Stimulated activated naive CD8-positive, alpha-beta T cell treated with anti-CD3 and anti-CD28 coated beads, Interleukin-15, amount 100 ng/mL, for 72 hours (primary cell): ENCODE measurements at regions not wholly inside any gene's neighbourhood (a gene's known extent, or its start where the extent isn't known, plus 50 kb on each side); places are given as distances from the start of the nearest gene placed in this dataset.

Experiments
- ATAC-seq: fragments of 150-1000 bp; cut with Tn5 transposase; 2 replicates; pipeline ENCODE4 v1.10.0; 2021; ENCODE audit warnings: mild to moderate bottlenecking, moderate library complexity
- DNase-seq, 2 donors: peaks; one replicate each; pipeline ENCODE4 v3.0.0; 2021 to 2022
- H3K27ac Mint-ChIP-seq, 2 donors: one replicate each; pipeline ENCODE4 v1.8.0; 2022; ENCODE audit warnings: mild to moderate bottlenecking in 2 of 2, mixed read lengths in 2 of 2, moderate library complexity in 2 of 2
- H3K27me3 Mint-ChIP-seq: one replicate; pipeline ENCODE4 v1.8.0; 2022; ENCODE audit warnings: mixed read lengths
- H3K4me1 Mint-ChIP-seq: one replicate; pipeline ENCODE4 v1.8.0; 2022; ENCODE audit warnings: mild to moderate bottlenecking, mixed read lengths
- H3K4me3 Mint-ChIP-seq, 2 donors: one replicate each; pipeline ENCODE4 v1.8.0; 2022; ENCODE audit warnings: mild to moderate bottlenecking in 2 of 2, mixed read lengths in 2 of 2, moderate library complexity in 1 of 2
- H3K9me3 Mint-ChIP-seq, 2 donors: one replicate each; pipeline ENCODE4 v1.8.0; 2022; ENCODE audit warnings: mixed read lengths in 2 of 2

GRCh38 chr2:220152281-220152935, 525.0 kb downstream of the SLC4A3 start:
- no peaks in the 10 kb centered on the region for H3K27me3 Mint-ChIP-seq
- no peak for ATAC-seq
- DNase-seq, result no peak

GRCh38 chr2:220153118-220153517, 525.7 kb downstream of the SLC4A3 start:
- no peak for DNase-seq
- H3K27me3 Mint-ChIP-seq, result no peaks in the 10 kb centered on the region
- no peaks in the 10 kb centered on the region for H3K4me1 Mint-ChIP-seq
- peaks cover 0 to 4% of the 10 kb centered on the region in 2 donors for H3K9me3 Mint-ChIP-seq
- no peak overlapping the region for H3K4me3 Mint-ChIP-seq
- H3K27ac Mint-ChIP-seq, result no peak overlapping the region
- no peak for ATAC-seq

More at GRCh38 chr2:220152281-220152935, 525.0 kb downstream of the SLC4A3 start:
- peaks cover 0 to 4% of the 10 kb centered on the region in 2 donors for H3K9me3 Mint-ChIP-seq
- no peak overlapping the region for H3K4me3 Mint-ChIP-seq
- H3K27ac Mint-ChIP-seq, result no peak overlapping the region
- H3K4me1 Mint-ChIP-seq, result no peaks in the 10 kb centered on the region

- Mint-ChIP-seq H3K4me1 (no peaks in the 10 kb centered on the region), H3K9me3 (peaks cover 0 to 4% of the 10 kb centered on the region in 2 donors), H3K27me3 (no peaks in the 10 kb centered on the region), H3K27ac (no peak overlapping the region), H3K4me3 (no peak overlapping the region)
- DNase-seq, result no peak
- ATAC-seq, result no peak
Observed at GRCh38 chr2:220154304-220154703, 526.9 kb downstream of the SLC4A3 start.

GRCh38 chr2:220157312-220157711, 529.9 kb downstream of the SLC4A3 start:
- no peak for ATAC-seq
- Mint-ChIP-seq H3K27ac (no peak overlapping the region), H3K27me3 (no peaks in the 10 kb centered on the region), H3K4me3 (no peak overlapping the region), H3K4me1 (no peaks in the 10 kb centered on the region), H3K9me3 (peaks cover 0 to 3% of the 10 kb centered on the region in 2 donors)
- no peak for DNase-seq

- Mint-ChIP-seq H3K9me3 (no peaks in the 10 kb centered on the region), H3K4me1 (no peaks in the 10 kb centered on the region), H3K27ac (no peak overlapping the region), H3K27me3 (no peaks in the 10 kb centered on the region), H3K4me3 (no peak overlapping the region)
- DNase-seq (no peak), ATAC-seq (no peak)
Observed at GRCh38 chr2:220159738-220160137, 532.3 kb downstream of the SLC4A3 start.

- H3K9me3 Mint-ChIP-seq, result no peaks in the 10 kb centered on the region
- no peak for ATAC-seq
- H3K4me3 Mint-ChIP-seq, result no peak overlapping the region
- no peak overlapping the region for H3K27ac Mint-ChIP-seq
- H3K4me1 Mint-ChIP-seq, result no peaks in the 10 kb centered on the region
- DNase-seq, result no peak
- H3K27me3 Mint-ChIP-seq, result no peaks in the 10 kb centered on the region
Observed at GRCh38 chr2:220162320-220162719, 534.9 kb downstream of the SLC4A3 start.

- Mint-ChIP-seq H3K9me3 (no peaks in the 10 kb centered on the region), H3K4me3 (no peak overlapping the region), H3K27ac (no peak overlapping the region), H3K4me1 (no peaks in the 10 kb centered on the region), H3K27me3 (no peaks in the 10 kb centered on the region)
- DNase-seq (no peak), ATAC-seq (no peak)
Observed at GRCh38 chr2:220163486-220163885, 536.1 kb downstream of the SLC4A3 start.

- no peaks in the 10 kb centered on the region for H3K9me3 Mint-ChIP-seq
- DNase-seq (no peak), ATAC-seq (no peak)
- no peaks in the 10 kb centered on the region for H3K4me1 Mint-ChIP-seq
- no peak overlapping the region for H3K4me3 Mint-ChIP-seq
- no peaks in the 10 kb centered on the region for H3K27me3 Mint-ChIP-seq
- no peak overlapping the region for H3K27ac Mint-ChIP-seq
Observed at GRCh38 chr2:220165401-220165800, 538.0 kb downstream of the SLC4A3 start.

- Mint-ChIP-seq H3K27me3 (no peaks in the 10 kb centered on the region), H3K27ac (no peak overlapping the region), H3K4me3 (no peak overlapping the region), H3K9me3 (no peaks in the 10 kb centered on the region), H3K4me1 (no peaks in the 10 kb centered on the region)
- DNase-seq (no peak), ATAC-seq (no peak)
Observed at GRCh38 chr2:220166616-220167015, 539.2 kb downstream of the SLC4A3 start.

- H3K27me3 Mint-ChIP-seq, result no peaks in the 10 kb centered on the region
Observed at GRCh38 chr2:220167956-220168355, 540.5 kb downstream of the SLC4A3 start.

GRCh38 chr2:220168891-220169546, 541.6 kb downstream of the SLC4A3 start:
- Mint-ChIP-seq H3K27me3 (no peaks in the 10 kb centered on the region), H3K4me1 (no peaks in the 10 kb centered on the region), H3K4me3 (no peak overlapping the region), H3K27ac (no peak overlapping the region), H3K9me3 (no peaks in the 10 kb centered on the region)
- no peak for DNase-seq
- ATAC-seq, result no peak

More at GRCh38 chr2:220167956-220168355, 540.5 kb downstream of the SLC4A3 start:
- Mint-ChIP-seq H3K4me1 (no peaks in the 10 kb centered on the region), H3K9me3 (no peaks in the 10 kb centered on the region), H3K4me3 (no peak overlapping the region), H3K27ac (no peak overlapping the region)
- DNase-seq, result no peak
- no peak for ATAC-seq

- ATAC-seq (no peak), DNase-seq (no peak)
- Mint-ChIP-seq H3K9me3 (no peaks in the 10 kb centered on the region), H3K27ac (no peak overlapping the region), H3K27me3 (no peaks in the 10 kb centered on the region), H3K4me1 (no peaks in the 10 kb centered on the region), H3K4me3 (no peak overlapping the region)
Observed at GRCh38 chr2:220174826-220175225, 547.4 kb downstream of the SLC4A3 start.

GRCh38 chr2:220175967-220176366, 548.5 kb downstream of the SLC4A3 start:
- Mint-ChIP-seq H3K9me3 (no peaks in the 10 kb centered on the region), H3K27ac (no peak overlapping the region), H3K4me1 (no peaks in the 10 kb centered on the region), H3K4me3 (no peak overlapping the region), H3K27me3 (no peaks in the 10 kb centered on the region)
- DNase-seq (no peak), ATAC-seq (no peak)

GRCh38 chr2:220178991-220179695, 551.7 kb downstream of the SLC4A3 start:
- Mint-ChIP-seq H3K9me3 (no peaks in the 10 kb centered on the region), H3K4me3 (no peak overlapping the region), H3K27me3 (no peaks in the 10 kb centered on the region), H3K4me1 (no peaks in the 10 kb centered on the region), H3K27ac (no peak overlapping the region)
- no peak for ATAC-seq
- no peak for DNase-seq

GRCh38 chr2:220181165-220181564, 553.7 kb downstream of the SLC4A3 start:
- H3K27me3 Mint-ChIP-seq, result no peaks in the 10 kb centered on the region
- no peak for DNase-seq
- H3K9me3 Mint-ChIP-seq, result no peaks in the 10 kb centered on the region
- H3K27ac Mint-ChIP-seq, result no peak overlapping the region
- ATAC-seq, result no peak
- no peak overlapping the region for H3K4me3 Mint-ChIP-seq
- no peaks in the 10 kb centered on the region for H3K4me1 Mint-ChIP-seq

- DNase-seq (no peak), ATAC-seq (no peak)
- Mint-ChIP-seq H3K27me3 (no peaks in the 10 kb centered on the region), H3K4me1 (no peaks in the 10 kb centered on the region), H3K27ac (no peak overlapping the region), H3K4me3 (no peak overlapping the region), H3K9me3 (no peaks in the 10 kb centered on the region)
Observed at GRCh38 chr2:220182790-220183189, 555.4 kb downstream of the SLC4A3 start.
